Stimulated activated CD4-positive, alpha-beta T cell treated with anti-CD3 and anti-CD28 coated beads, Interleukin-2, amount 100 ng/mL, for 48 hours (primary cell): ENCODE measurements at regions not wholly inside any gene's neighbourhood (a gene's known extent, or its start where the extent isn't known, plus 50 kb on each side); places are given as distances from the start of the nearest gene placed in this dataset.

ENCODE experiments used
- DNase-seq, 2 donors: peaks; one replicate each; pipeline ENCODE4 v3.0.0-alpha.2; 2020

- no peak for DNase-seq
Observed at GRCh38 chr3:177306252-177306651, 109.0 kb upstream of the TBL1XR1 start.

GRCh38 chr3:177307391-177307790 lies 110.1 kb upstream of the TBL1XR1 start:
- DNase-seq, result no peak

- DNase-seq, result no peak
Observed at GRCh38 chr3:177307826-177308225, 110.5 kb upstream of the TBL1XR1 start.

GRCh38 chr3:177308286-177308685 lies 111.0 kb upstream of the TBL1XR1 start:
- no peak for DNase-seq

GRCh38 chr3:177308911-177309310 lies 111.6 kb upstream of the TBL1XR1 start:
- no peak for DNase-seq

GRCh38 chr3:177312491-177312890 lies 115.2 kb upstream of the TBL1XR1 start:
- no peak for DNase-seq

- no peak for DNase-seq
Observed at GRCh38 chr3:177314897-177315296, 117.6 kb upstream of the TBL1XR1 start.

- no peak for DNase-seq
Observed at GRCh38 chr3:177317247-177317646, 120.0 kb upstream of the TBL1XR1 start.

GRCh38 chr3:177318559-177318958 lies 121.3 kb upstream of the TBL1XR1 start:
- no peak for DNase-seq

GRCh38 chr3:177320765-177321247 lies 123.5 kb upstream of the TBL1XR1 start:
- no peak for DNase-seq

GRCh38 chr3:177321819-177322218 lies 124.5 kb upstream of the TBL1XR1 start:
- DNase-seq, result no peak

- DNase-seq, result no peak
Observed at GRCh38 chr3:177322881-177323280, 125.6 kb upstream of the TBL1XR1 start.

GRCh38 chr3:177329854-177330253 lies 132.6 kb upstream of the TBL1XR1 start:
- DNase-seq, result no peak

GRCh38 chr3:177330779-177331178 lies 133.5 kb upstream of the TBL1XR1 start:
- no peak for DNase-seq

GRCh38 chr3:177331203-177331835 lies 134.0 kb upstream of the TBL1XR1 start:
- DNase-seq, result no peak

GRCh38 chr3:177332955-177333354 lies 135.7 kb upstream of the TBL1XR1 start:
- DNase-seq, result no peak

- no peak for DNase-seq
Observed at GRCh38 chr3:177333533-177334520, 136.5 kb upstream of the TBL1XR1 start.

GRCh38 chr3:177334803-177335202 lies 137.5 kb upstream of the TBL1XR1 start:
- DNase-seq, result no peak

GRCh38 chr3:177335728-177336127 lies 138.4 kb upstream of the TBL1XR1 start:
- DNase-seq, result no peak

- DNase-seq, result no peak
Observed at GRCh38 chr3:177336873-177337450, 139.7 kb upstream of the TBL1XR1 start.

GRCh38 chr3:177337541-177338331 lies 140.5 kb upstream of the TBL1XR1 start:
- peak; percentile 49 to 60 for DNase-seq

GRCh38 chr3:177338697-177339219 lies 141.5 kb upstream of the TBL1XR1 start:
- DNase-seq, result no peak
